ENCODE measurements at regions not wholly inside any gene's neighbourhood (a gene's known extent, or its start where the extent isn't known, plus 50 kb on each side); places are given as distances from the start of the nearest gene placed in this dataset.

DNA sequence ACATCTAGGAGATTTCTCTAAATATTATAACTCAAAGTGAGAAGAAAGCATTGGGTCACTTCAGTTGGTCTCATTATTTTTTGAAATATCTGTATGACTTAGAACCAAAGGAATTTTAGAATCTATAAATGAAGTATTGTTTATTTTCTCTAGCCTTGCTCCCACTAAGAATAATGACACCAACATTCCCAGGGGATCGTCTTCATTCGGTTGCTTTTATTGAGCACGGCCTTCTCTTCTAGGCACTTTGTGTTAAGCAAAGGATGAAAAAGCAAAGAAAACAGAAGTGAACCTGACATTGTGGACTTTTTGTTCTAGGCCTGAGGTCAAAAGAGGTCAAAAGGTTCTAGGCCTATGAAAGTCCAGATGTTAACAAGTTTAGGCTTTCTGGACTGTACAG lies 231.9 kb downstream of the GALR1 start:
- Histone ChIP-seq H3K36me3 (replicated peaks in 1 of 2; ENCODE audit: control insufficient read depth in 2 of 2, insufficient read depth in 2 of 2, low read length in 2 of 2) (no peaks in the 10 kb centered on the region), H3K4me3 (ENCODE audit: low read length in 2 of 2) (no peak overlapping the region), H4K8ac (ENCODE audit: low read depth, low read length) (no peak overlapping the region), H3K4ac (ENCODE audit: low read length) (no peak overlapping the region), H2BK120ac (ENCODE audit: low read depth, low read length) (no peak overlapping the region), H3K18ac (ENCODE audit: low read length) (no peak overlapping the region), H3K79me1 (ENCODE audit: low read depth, low read length) (no peaks in the 10 kb centered on the region), H2AFZ (ENCODE audit: low read length) (no peak overlapping the region), H3K9ac (ENCODE audit: low read depth, low read length, poor library complexity) (no peak overlapping the region), H2BK5ac (ENCODE audit: low read length) (no peak overlapping the region), H3K27ac (replicated peaks; ENCODE audit: low read length) (no peak overlapping the region), H2AK5ac (ENCODE audit: low read depth, low read length) (no peak overlapping the region), H3K4me2 (ENCODE audit: insufficient read depth, low read length, poor library complexity, severe bottlenecking) (no peak overlapping the region), H3K27me3 (ENCODE audit: control insufficient read depth in 3 of 3, insufficient read depth in 3 of 3, low read depth in 1 of 3, low read length in 3 of 3) (no peaks in the 10 kb centered on the region), H3K23ac (ENCODE audit: low read depth, low read length, poor library complexity) (no peak overlapping the region), H2BK12ac (ENCODE audit: low read length) (no peak overlapping the region), H3K9me3 (replicated peaks in 1 of 2; ENCODE audit: control insufficient read depth in 2 of 2, insufficient read depth in 1 of 2, low read depth in 1 of 2, low read length in 2 of 2) (peaks cover 0 to 5% of the 10 kb centered on the region in 2 donors), H4K91ac (ENCODE audit: low read depth, low read length, poor library complexity) (no peak overlapping the region), H2BK15ac (ENCODE audit: low read length) (no peak overlapping the region), H3K4me1 (ENCODE audit: control insufficient read depth in 2 of 2, insufficient read depth in 1 of 2, low read depth in 1 of 2, low read length in 2 of 2) (no peaks in the 10 kb centered on the region), H3K14ac (ENCODE audit: low read length) (no peak overlapping the region)
- no CpG with 5 or more reads among the region's 3 CpGs for WGBS, 2 donors (ENCODE audit: extremely low coverage in 2 of 2, insufficient read length in 2 of 2, insufficient replicate concordance in 1 of 2)
- DNase-seq (ENCODE audit: low spot score), result no peak

DNA sequence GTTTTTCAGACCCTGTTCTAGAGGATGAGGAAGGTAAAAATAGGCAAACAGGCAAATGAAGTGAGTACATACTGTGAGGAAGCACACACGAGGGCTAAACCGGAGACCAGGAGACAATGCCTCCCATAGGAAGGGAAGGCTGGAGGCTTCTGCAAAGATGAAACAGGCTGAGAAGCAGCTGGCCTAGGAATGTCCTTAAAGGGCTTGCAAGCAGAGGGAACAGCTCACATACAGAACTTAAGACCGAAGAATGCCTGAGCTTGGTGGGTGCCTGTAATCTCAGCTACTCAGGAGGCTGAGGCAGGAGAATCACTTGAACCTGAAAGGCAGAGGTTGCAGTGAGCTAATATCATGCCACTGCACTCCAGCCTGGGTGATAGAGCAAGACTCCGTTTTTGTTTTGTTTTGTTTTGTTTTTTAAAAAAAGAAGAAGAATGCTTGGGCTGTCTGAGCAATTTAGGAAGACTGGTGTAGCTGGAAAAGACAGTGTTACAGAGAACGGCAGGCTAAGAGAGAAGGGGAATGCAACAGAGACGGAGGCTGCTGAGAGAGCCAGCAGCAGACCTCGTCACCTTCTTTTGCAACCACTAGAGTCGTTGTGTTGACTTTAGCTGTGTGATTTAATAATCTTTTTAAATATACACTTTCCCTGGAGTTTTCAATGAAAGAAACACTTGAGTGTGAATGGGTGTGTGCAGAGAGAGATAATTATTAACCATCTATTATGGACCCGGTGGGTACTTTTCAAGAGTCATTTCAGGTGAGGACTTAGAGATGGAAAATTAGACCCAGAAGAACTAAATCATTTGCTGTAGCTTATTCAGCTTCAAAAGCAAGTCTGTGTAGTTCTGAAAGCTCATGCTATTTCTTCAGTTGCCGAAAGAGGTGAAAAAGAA lies 232.8 kb downstream of the GALR1 start:
- Histone ChIP-seq H3K79me1 (ENCODE audit: low read depth, low read length) (no peaks in the 10 kb centered on the region), H4K91ac (ENCODE audit: low read depth, low read length, poor library complexity) (no peak overlapping the region), H3K27me3 (ENCODE audit: control insufficient read depth in 3 of 3, insufficient read depth in 3 of 3, low read depth in 1 of 3, low read length in 3 of 3) (no peaks in the 10 kb centered on the region), H3K9ac (ENCODE audit: low read depth, low read length, poor library complexity) (no peak overlapping the region), H3K23ac (ENCODE audit: low read depth, low read length, poor library complexity) (no peak overlapping the region), H3K14ac (ENCODE audit: low read length) (no peak overlapping the region), H3K4me3 (ENCODE audit: low read length in 2 of 2) (no peak overlapping the region), H2BK120ac (ENCODE audit: low read depth, low read length) (no peak overlapping the region), H3K27ac (replicated peaks; ENCODE audit: low read length) (no peak overlapping the region), H2BK15ac (ENCODE audit: low read length) (no peak overlapping the region), H4K8ac (ENCODE audit: low read depth, low read length) (no peak overlapping the region), H2AK5ac (ENCODE audit: low read depth, low read length) (no peak overlapping the region), H2AFZ (ENCODE audit: low read length) (no peak overlapping the region), H3K18ac (ENCODE audit: low read length) (no peak overlapping the region), H3K9me3 (replicated peaks in 1 of 2; ENCODE audit: control insufficient read depth in 2 of 2, insufficient read depth in 1 of 2, low read depth in 1 of 2, low read length in 2 of 2) (peaks cover 0 to 5% of the 10 kb centered on the region in 2 donors), H3K4me1 (ENCODE audit: control insufficient read depth in 2 of 2, insufficient read depth in 1 of 2, low read depth in 1 of 2, low read length in 2 of 2) (no peaks in the 10 kb centered on the region), H3K36me3 (replicated peaks in 1 of 2; ENCODE audit: control insufficient read depth in 2 of 2, insufficient read depth in 2 of 2, low read length in 2 of 2) (no peaks in the 10 kb centered on the region), H2BK12ac (ENCODE audit: low read length) (no peak overlapping the region), H3K4ac (ENCODE audit: low read length) (no peak overlapping the region), H2BK5ac (ENCODE audit: low read length) (no peak overlapping the region), H3K4me2 (ENCODE audit: insufficient read depth, low read length, poor library complexity, severe bottlenecking) (no peak overlapping the region)
- DNase-seq (ENCODE audit: low spot score), result no peak
- no CpG with 5 or more reads among the region's 10 CpGs for WGBS, 2 donors (ENCODE audit: extremely low coverage in 2 of 2, insufficient read length in 2 of 2, insufficient replicate concordance in 1 of 2)

DNA sequence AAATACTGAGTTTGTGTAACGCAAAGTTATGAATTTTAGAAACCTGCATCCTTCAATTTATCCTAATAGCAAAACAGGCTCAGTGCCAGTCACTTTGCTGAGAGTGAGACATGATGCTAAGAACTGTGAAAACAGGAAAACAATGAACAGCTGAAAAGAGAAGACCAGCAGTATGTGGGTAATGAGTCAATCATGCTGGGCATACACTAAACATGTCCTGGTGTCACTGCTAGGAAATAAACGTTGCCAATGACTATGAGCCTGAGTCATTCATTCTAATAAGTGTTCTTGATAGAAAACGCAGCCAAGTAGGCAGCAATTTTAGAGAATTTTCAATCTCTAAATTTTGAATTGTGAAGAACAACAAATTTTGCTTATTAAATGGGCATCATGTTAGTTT lies 237.3 kb downstream of the GALR1 start:
- WGBS, 2 donors (ENCODE audit: extremely low coverage in 2 of 2, insufficient read length in 2 of 2, insufficient replicate concordance in 1 of 2), result no CpG with 5 or more reads among the region's 3 CpGs
- Histone ChIP-seq H3K23ac (ENCODE audit: low read depth, low read length, poor library complexity) (no peak overlapping the region), H3K4me2 (ENCODE audit: insufficient read depth, low read length, poor library complexity, severe bottlenecking) (no peak overlapping the region), H4K8ac (ENCODE audit: low read depth, low read length) (no peak overlapping the region), H3K27me3 (ENCODE audit: control insufficient read depth in 3 of 3, insufficient read depth in 3 of 3, low read depth in 1 of 3, low read length in 3 of 3) (no peaks in the 10 kb centered on the region), H3K18ac (ENCODE audit: low read length) (no peak overlapping the region), H2BK12ac (ENCODE audit: low read length) (no peak overlapping the region), H3K27ac (replicated peaks; ENCODE audit: low read length) (no peak overlapping the region), H4K91ac (ENCODE audit: low read depth, low read length, poor library complexity) (no peak overlapping the region), H3K4me1 (ENCODE audit: control insufficient read depth in 2 of 2, insufficient read depth in 1 of 2, low read depth in 1 of 2, low read length in 2 of 2) (no peaks in the 10 kb centered on the region), H3K9ac (ENCODE audit: low read depth, low read length, poor library complexity) (no peak overlapping the region), H2BK5ac (ENCODE audit: low read length) (no peak overlapping the region), H3K36me3 (replicated peaks in 1 of 2; ENCODE audit: control insufficient read depth in 2 of 2, insufficient read depth in 2 of 2, low read length in 2 of 2) (no peaks in the 10 kb centered on the region), H3K79me1 (ENCODE audit: low read depth, low read length) (no peaks in the 10 kb centered on the region), H3K14ac (ENCODE audit: low read length) (no peak overlapping the region), H2AFZ (ENCODE audit: low read length) (no peak overlapping the region), H3K4me3 (ENCODE audit: low read length in 2 of 2) (no peak overlapping the region), H3K4ac (ENCODE audit: low read length) (no peak overlapping the region), H2AK5ac (ENCODE audit: low read depth, low read length) (no peak overlapping the region), H2BK15ac (ENCODE audit: low read length) (no peak overlapping the region), H2BK120ac (ENCODE audit: low read depth, low read length) (no peak overlapping the region), H3K9me3 (replicated peaks in 1 of 2; ENCODE audit: control insufficient read depth in 2 of 2, insufficient read depth in 1 of 2, low read depth in 1 of 2, low read length in 2 of 2) (peaks cover 0 to 5% of the 10 kb centered on the region in 2 donors)
- no peak for DNase-seq (ENCODE audit: low spot score)

GRCh38 chr18:77487951-77488740 lies 238.5 kb downstream of the GALR1 start:
- Histone ChIP-seq H3K27me3 (ENCODE audit: control insufficient read depth in 3 of 3, insufficient read depth in 3 of 3, low read depth in 1 of 3, low read length in 3 of 3) (no peaks in the 10 kb centered on the region), H2BK15ac (ENCODE audit: low read length) (no peak overlapping the region), H2BK12ac (ENCODE audit: low read length) (no peak overlapping the region), H2AK5ac (ENCODE audit: low read depth, low read length) (no peak overlapping the region), H3K36me3 (replicated peaks in 1 of 2; ENCODE audit: control insufficient read depth in 2 of 2, insufficient read depth in 2 of 2, low read length in 2 of 2) (no peaks in the 10 kb centered on the region), H2BK5ac (ENCODE audit: low read length) (no peak overlapping the region), H2BK120ac (ENCODE audit: low read depth, low read length) (no peak overlapping the region), H3K9me3 (replicated peaks in 1 of 2; ENCODE audit: control insufficient read depth in 2 of 2, insufficient read depth in 1 of 2, low read depth in 1 of 2, low read length in 2 of 2) (peaks cover 0 to 5% of the 10 kb centered on the region in 2 donors), H3K14ac (ENCODE audit: low read length) (no peak overlapping the region), H3K4me1 (ENCODE audit: control insufficient read depth in 2 of 2, insufficient read depth in 1 of 2, low read depth in 1 of 2, low read length in 2 of 2) (no peaks in the 10 kb centered on the region), H3K4ac (ENCODE audit: low read length) (no peak overlapping the region), H3K4me3 (ENCODE audit: low read length in 2 of 2) (no peak overlapping the region), H4K8ac (ENCODE audit: low read depth, low read length) (no peak overlapping the region), H3K23ac (ENCODE audit: low read depth, low read length, poor library complexity) (no peak overlapping the region), H3K27ac (replicated peaks; ENCODE audit: low read length) (no peak overlapping the region), H3K4me2 (ENCODE audit: insufficient read depth, low read length, poor library complexity, severe bottlenecking) (no peak overlapping the region), H3K9ac (ENCODE audit: low read depth, low read length, poor library complexity) (no peak overlapping the region), H4K91ac (ENCODE audit: low read depth, low read length, poor library complexity) (no peak overlapping the region), H2AFZ (ENCODE audit: low read length) (no peak overlapping the region), H3K79me1 (ENCODE audit: low read depth, low read length) (no peaks in the 10 kb centered on the region), H3K18ac (ENCODE audit: low read length) (no peak overlapping the region)
- no CpG with 5 or more reads among the region's 7 CpGs for WGBS, 2 donors (ENCODE audit: extremely low coverage in 2 of 2, insufficient read length in 2 of 2, insufficient replicate concordance in 1 of 2)
- no peak for DNase-seq (ENCODE audit: low spot score)

Measured in neuronal stem cell (in vitro differentiated cells).